GM12891 (cell line): ENCODE measurements at regions not wholly inside any gene's neighbourhood (a gene's known extent, or its start where the extent isn't known, plus 50 kb on each side); places are given as distances from the start of the nearest gene placed in this dataset.
A peak's percentile ranks its signal among the peaks of the same experiment; 100 is the strongest.

ENCODE experiments used
- DNase-seq: peaks from one replicate; pipeline ENCODE4 v3.0.0; 2011; ENCODE audit warnings: low spot score; ENCODE audit not compliant: insufficient read length
- FAIRE-seq: peaks from 2 replicates; lab custom pipeline; 2011; peaks lifted over from hg19 to GRCh38; lab: Jason Lieb, UNC
- PAX5 ChIP-seq: IDR thresholded peaks from 2 replicates; pipeline ENCODE4 v1.6.1; 2011; ENCODE audit warnings: low read length, moderate library complexity, mild to moderate bottlenecking; ENCODE audit not compliant: insufficient read depth, severe bottlenecking
- POLR2A ChIP-seq: IDR thresholded peaks from 2 replicates; pipeline ENCODE4 v1.6.1; 2011; ENCODE audit warnings: low read depth, low read length, control low read depth
- POLR2AphosphoS5 ChIP-seq: IDR thresholded peaks from 2 replicates; pipeline ENCODE4 v1.6.1; 2011; ENCODE audit warnings: low read depth, low read length, control low read depth
- POU2F2 ChIP-seq: IDR thresholded peaks from 2 replicates; pipeline ENCODE4 v1.6.1; 2011; ENCODE audit warnings: low read depth, mild to moderate bottlenecking, control low read depth, low read length, moderate library complexity
- SPI1 ChIP-seq: IDR thresholded peaks from 2 replicates; pipeline ENCODE4 v1.6.1; 2011; ENCODE audit warnings: low read depth, low read length, control low read depth
- TAF1 ChIP-seq: IDR thresholded peaks from 2 replicates; pipeline ENCODE4 v1.6.1; 2011; ENCODE audit warnings: low read depth, low read length, control low read depth

- no peak for FAIRE-seq
- TF ChIP-seq POLR2A (no peak), PAX5 (no peak), TAF1 (no peak), POU2F2 (no peak), POLR2AphosphoS5 (no peak), SPI1 (no peak)
- DNase-seq = no peak
These were observed 290.4 kb downstream of the OLFM3 start for GRCh38 chr1:101706366-101706765.

GRCh38 chr1:101709721-101710120 is 287.0 kb downstream of the OLFM3 start:
- FAIRE-seq (no peak), DNase-seq (no peak)
- no peak for TF ChIP-seq PAX5
- TF ChIP-seq POLR2A = no peak
- no peak for TF ChIP-seq TAF1
- no peak for TF ChIP-seq POU2F2
- TF ChIP-seq POLR2AphosphoS5 = no peak
- no peak for TF ChIP-seq SPI1

GRCh38 chr1:101713760-101714159 is 283.0 kb downstream of the OLFM3 start:
- no peak for DNase-seq
- FAIRE-seq = no peak
- TF ChIP-seq TAF1 (no peak), POLR2A (no peak), POU2F2 (no peak), PAX5 (no peak), SPI1 (no peak), POLR2AphosphoS5 (no peak)

GRCh38 chr1:101723415-101723814 is 273.3 kb downstream of the OLFM3 start:
- no peak for FAIRE-seq
- TF ChIP-seq POU2F2 = no peak
- TF ChIP-seq POLR2AphosphoS5 = no peak
- no peak for TF ChIP-seq TAF1
- no peak for TF ChIP-seq POLR2A
- TF ChIP-seq SPI1 = no peak
- no peak for TF ChIP-seq PAX5
- DNase-seq = no peak

GRCh38 chr1:101728029-101728428 is 268.7 kb downstream of the OLFM3 start:
- no peak for TF ChIP-seq TAF1
- TF ChIP-seq POLR2A = no peak
- TF ChIP-seq PAX5 = no peak
- no peak for TF ChIP-seq POLR2AphosphoS5
- no peak for TF ChIP-seq POU2F2
- TF ChIP-seq SPI1 = no peak
- DNase-seq (no peak), FAIRE-seq (no peak)

- TF ChIP-seq PAX5 = no peak
- FAIRE-seq (no peak), DNase-seq (no peak)
These were observed 266.2 kb downstream of the OLFM3 start for GRCh38 chr1:101730559-101730958.

- TF ChIP-seq POLR2A (no peak), SPI1 (peak; percentile 36; the same call in 1 of the 2 replicates)
- FAIRE-seq (no peak), DNase-seq (no peak)
These were observed 264.5 kb downstream of the OLFM3 start for GRCh38 chr1:101732261-101732660.

- no peak for FAIRE-seq
- TF ChIP-seq PAX5 = no peak
- no peak for TF ChIP-seq SPI1
- TF ChIP-seq POLR2AphosphoS5 = no peak
- TF ChIP-seq TAF1 = no peak
- no peak for TF ChIP-seq POLR2A
- no peak for TF ChIP-seq POU2F2
- DNase-seq = no peak
These were observed 263.4 kb downstream of the OLFM3 start for GRCh38 chr1:101733340-101733739.

- FAIRE-seq = no peak
These were observed 258.3 kb downstream of the OLFM3 start for GRCh38 chr1:101738475-101738874.

GRCh38 chr1:101739146-101739545 is 257.6 kb downstream of the OLFM3 start:
- no peak for DNase-seq
- no peak for FAIRE-seq
- no peak for TF ChIP-seq POLR2AphosphoS5
- no peak for TF ChIP-seq SPI1
- no peak for TF ChIP-seq POLR2A
- TF ChIP-seq TAF1 = no peak
- no peak for TF ChIP-seq PAX5
- TF ChIP-seq POU2F2 = no peak

More at GRCh38 chr1:101738475-101738874, 258.3 kb downstream of the OLFM3 start:
- DNase-seq = no peak
- TF ChIP-seq POU2F2 (no peak), PAX5 (no peak), SPI1 (no peak), POLR2AphosphoS5 (no peak), TAF1 (no peak), POLR2A (no peak)
